ENCODE measurements at regions not wholly inside any gene's neighbourhood (a gene's known extent, or its start where the extent isn't known, plus 50 kb on each side); places are given as distances from the start of the nearest gene placed in this dataset.

DNA sequence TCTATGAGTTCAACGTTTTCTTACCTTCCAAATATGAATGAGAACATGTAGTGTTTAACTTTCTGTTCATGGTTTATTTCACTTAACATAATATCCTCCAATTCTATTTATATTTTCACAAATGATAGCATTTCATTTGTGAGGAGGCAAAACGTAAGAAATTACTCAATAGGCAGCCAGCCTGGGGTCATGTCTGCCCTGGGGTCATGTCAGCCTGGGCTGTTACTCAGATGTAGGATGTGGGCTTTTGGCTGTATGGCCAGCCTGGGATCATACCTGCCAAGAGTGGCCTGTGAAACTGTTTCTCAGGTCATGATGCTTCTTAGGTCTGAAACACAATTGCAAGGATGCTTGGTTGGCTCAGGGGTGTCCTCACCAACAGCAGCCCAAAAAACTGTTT is 187.0 kb downstream of the FBXO8 start:
- TF ChIP-seq, protein P1, sequence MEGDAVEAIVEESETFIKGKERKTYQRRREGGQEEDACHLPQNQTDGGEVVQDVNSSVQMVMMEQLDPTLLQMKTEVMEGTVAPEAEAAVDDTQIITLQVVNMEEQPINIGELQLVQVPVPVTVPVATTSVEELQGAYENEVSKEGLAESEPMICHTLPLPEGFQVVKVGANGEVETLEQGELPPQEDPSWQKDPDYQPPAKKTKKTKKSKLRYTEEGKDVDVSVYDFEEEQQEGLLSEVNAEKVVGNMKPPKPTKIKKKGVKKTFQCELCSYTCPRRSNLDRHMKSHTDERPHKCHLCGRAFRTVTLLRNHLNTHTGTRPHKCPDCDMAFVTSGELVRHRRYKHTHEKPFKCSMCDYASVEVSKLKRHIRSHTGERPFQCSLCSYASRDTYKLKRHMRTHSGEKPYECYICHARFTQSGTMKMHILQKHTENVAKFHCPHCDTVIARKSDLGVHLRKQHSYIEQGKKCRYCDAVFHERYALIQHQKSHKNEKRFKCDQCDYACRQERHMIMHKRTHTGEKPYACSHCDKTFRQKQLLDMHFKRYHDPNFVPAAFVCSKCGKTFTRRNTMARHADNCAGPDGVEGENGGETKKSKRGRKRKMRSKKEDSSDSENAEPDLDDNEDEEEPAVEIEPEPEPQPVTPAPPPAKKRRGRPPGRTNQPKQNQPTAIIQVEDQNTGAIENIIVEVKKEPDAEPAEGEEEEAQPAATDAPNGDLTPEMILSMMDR (IDR thresholded peaks at IDR 0.05; ENCODE audit: insufficient read depth, low read length): no peak
- TF ChIP-seq POLR2AphosphoS5 (IDR thresholded peaks at IDR 0.05; ENCODE audit: low read depth): no peak

Measured in HL-60 (cell line).